ENCODE measurements at regions not wholly inside any gene's neighbourhood (a gene's known extent, or its start where the extent isn't known, plus 50 kb on each side); places are given as distances from the start of the nearest gene placed in this dataset.

GRCh38 chr20:47940101-47940813 is 155.0 kb upstream of the SULF2 start:
- ChIA-PET POLR2A (no interaction called here), RAD21 (ENCODE audit: unreplicated experiment) (no interaction called here), SMC1A (ENCODE audit: uncharacterized antibody, unreplicated experiment) (no interaction called here), CTCF (interaction anchor here (0.8 kb wide), 1 partner anchor 681 kb away, joined by 3 read pairs; no protein-coding TSS in a partner anchor)
- no TSS peak for BruUV-seq (replicated peaks)
- no peak for DNase-seq (ENCODE audit: low read depth, low spot score)
- 58% methylated on average over 8 of the region's 8 CpGs for WGBS (ENCODE audit: insufficient coverage, insufficient replicate concordance, low lambda C conversion rate, missing lambda C conversion rate)
- intact Hi-C loops (cut with micrococcal nuclease; ENCODE audit: unreplicated experiment) = no loop called here
- Histone ChIP-seq H3K27ac (ENCODE audit: control insufficient read depth, insufficient read depth) (no peak overlapping the region), H2AFZ (ENCODE audit: control insufficient read depth, low read depth, low read length) (no peak overlapping the region), H3K36me3 (ENCODE audit: control insufficient read depth in 2 of 2, insufficient read depth in 2 of 2, low read length in 1 of 2) (no peaks in the 10 kb centered on the region), H3K79me2 (ENCODE audit: control insufficient read depth, insufficient read depth, low read length) (no peaks in the 10 kb centered on the region), H3K9ac (ENCODE audit: control insufficient read depth, insufficient read depth, low read length) (no peak overlapping the region), H3K27me3 (replicated peaks in 1 of 2; ENCODE audit: control insufficient read depth in 2 of 2, insufficient read depth in 2 of 2, low read length in 1 of 2) (no peaks in the 10 kb centered on the region; a peak in 1 of 4 replicates), H3K9me3 (replicated peaks; ENCODE audit: control insufficient read depth, insufficient read depth, low read length) (no peaks in the 10 kb centered on the region; the same call in 2 of the 3 replicates), H3K4me3 (no peak overlapping the region), H4K20me1 (ENCODE audit: control insufficient read depth, insufficient read depth) (no peaks in the 10 kb centered on the region), H3K4me1 (ENCODE audit: control insufficient read depth, insufficient read depth, low read length) (no peaks in the 10 kb centered on the region), H3K4me2 (ENCODE audit: control insufficient read depth, insufficient read depth) (no peak overlapping the region)
- FAIRE-seq = no peak
- ATAC-seq = no peak
- no peak for TF ChIP-seq BCL3 (IDR thresholded peaks at IDR 0.05; ENCODE audit: borderline replicate concordance, insufficient read depth, low read depth, low read length, poor library complexity, severe bottlenecking)
- TF ChIP-seq PAX8 (IDR thresholded peaks at IDR 0.05) = no peak
- TF ChIP-seq HDAC6 (IDR thresholded peaks at IDR 0.05; ENCODE audit: unreplicated experiment) = no peak
- no peak for TF ChIP-seq MTA2 (IDR thresholded peaks at IDR 0.05; ENCODE audit: low read depth)
- in situ Hi-C loops (cut with MboI) = no loop called here

DNA sequence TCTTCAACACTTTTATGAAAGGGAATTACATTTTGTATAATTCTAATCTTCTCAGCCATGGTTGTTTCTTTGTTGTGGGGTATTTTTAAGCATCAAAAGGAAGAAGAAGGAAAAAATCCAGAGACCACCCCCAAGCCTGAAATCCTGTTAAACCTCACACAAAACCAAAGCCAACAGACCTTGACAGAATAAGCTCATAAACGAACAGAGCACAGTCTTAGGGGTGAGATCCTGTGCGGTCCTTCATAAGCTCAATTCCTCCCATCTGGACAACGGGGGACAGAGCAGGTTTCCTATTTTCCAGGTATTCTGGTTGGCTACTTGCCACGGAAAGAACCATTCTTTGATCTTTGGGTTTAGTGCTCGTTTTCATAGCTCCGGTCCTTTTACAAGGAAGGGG is 151.3 kb upstream of the SULF2 start:
- no peak for DNase-seq (ENCODE audit: low read depth, low spot score)
- ChIA-PET RAD21 (ENCODE audit: unreplicated experiment) (no interaction called here), POLR2A (no interaction called here), CTCF (no interaction called here), SMC1A (ENCODE audit: uncharacterized antibody, unreplicated experiment) (interaction anchor here (1.3 to 1.5 kb wide), 2 partner anchors 9 to 13 kb away, joined by 3 read pairs; no protein-coding TSS in a partner anchor)
- TF ChIP-seq CBX5 (IDR thresholded peaks at IDR 0.05; ENCODE audit: low read depth) = no peak
- FAIRE-seq = no peak
- BruUV-seq (replicated peaks) = no TSS peak
- intact Hi-C loops (cut with micrococcal nuclease; ENCODE audit: unreplicated experiment) (no loop called here), in situ Hi-C loops (cut with MboI) (no loop called here)
- ATAC-seq = no peak
- H3K27ac ChIP-seq (ENCODE audit: control insufficient read depth, insufficient read depth) = no peak overlapping the region
- H3K4me3 ChIP-seq = no peak overlapping the region
- no peak overlapping the region for H3K4me2 ChIP-seq (ENCODE audit: control insufficient read depth, insufficient read depth)
- no peaks in the 10 kb centered on the region for H4K20me1 ChIP-seq (ENCODE audit: control insufficient read depth, insufficient read depth)
- H3K27me3 ChIP-seq (replicated peaks in 1 of 2; ENCODE audit: control insufficient read depth in 2 of 2, insufficient read depth in 2 of 2, low read length in 1 of 2) = peaks cover 0 to 3% of the 10 kb centered on the region in 2 experiments; a peak in 2 of 4 replicates
- no peaks in the 10 kb centered on the region for H3K36me3 ChIP-seq (ENCODE audit: control insufficient read depth in 2 of 2, insufficient read depth in 2 of 2, low read length in 1 of 2)
- no peaks in the 10 kb centered on the region for H3K9me3 ChIP-seq (replicated peaks; ENCODE audit: control insufficient read depth, insufficient read depth, low read length)
- H3K9ac ChIP-seq (ENCODE audit: control insufficient read depth, insufficient read depth, low read length) = no peak overlapping the region
- H3K4me1 ChIP-seq (ENCODE audit: control insufficient read depth, insufficient read depth, low read length) = no peaks in the 10 kb centered on the region
- no peak overlapping the region for H2AFZ ChIP-seq (ENCODE audit: control insufficient read depth, low read depth, low read length)
- H3K79me2 ChIP-seq (ENCODE audit: control insufficient read depth, insufficient read depth, low read length) = no peaks in the 10 kb centered on the region
- WGBS (ENCODE audit: insufficient coverage, insufficient replicate concordance, low lambda C conversion rate, missing lambda C conversion rate) = 24% methylated on average over 6 of the region's 6 CpGs
